Ectodermal cell (in vitro differentiated cells): ENCODE measurements at regions not wholly inside any gene's neighbourhood (a gene's known extent, or its start where the extent isn't known, plus 50 kb on each side); places are given as distances from the start of the nearest gene placed in this dataset.
"Not testable (repeated sequence)": the region's sequence is repeated elsewhere in the genome, so short reads cannot be mapped to it uniquely, and the experiment has no call there.

Source experiments
- H3K27ac ChIP-seq: 2 replicates; pipeline ENCODE4 v1.7.0; 2013; ENCODE audit warnings: mild to moderate bottlenecking, low read depth, low read length; ENCODE audit not compliant: insufficient read depth, poor library complexity, severe bottlenecking
- H3K27me3 ChIP-seq: 2 replicates; pipeline ENCODE4 v1.7.0; 2013; ENCODE audit warnings: mild to moderate bottlenecking, low read length; ENCODE audit not compliant: insufficient read depth, control insufficient read depth, poor library complexity, severe bottlenecking
- H3K36me3 ChIP-seq: one replicate; pipeline ENCODE4 v1.7.0; 2013; ENCODE audit warnings: low read length; ENCODE audit not compliant: control insufficient read depth, insufficient read depth
- H3K4me1 ChIP-seq: one replicate; pipeline ENCODE4 v1.7.0; 2013; ENCODE audit warnings: low read length; ENCODE audit not compliant: control insufficient read depth, insufficient read depth
- H3K4me3 ChIP-seq: 2 replicates; pipeline ENCODE4 v1.7.0; 2013; ENCODE audit warnings: low read depth, low read length, control low read depth; ENCODE audit not compliant: insufficient read depth
- H3K9me3 ChIP-seq: 2 replicates; pipeline ENCODE4 v1.7.0; 2013; ENCODE audit warnings: mild to moderate bottlenecking, low read length, moderate library complexity; ENCODE audit not compliant: control insufficient read depth
- WGBS, 2 experiments: methylation state at CpG; one replicate each; pipeline ENCODE4 v1.1.7; 2013; ENCODE audit warnings: missing lambda C conversion rate in 2 of 2; 5-methylcytosine and 5-hydroxymethylcytosine counted together

DNA sequence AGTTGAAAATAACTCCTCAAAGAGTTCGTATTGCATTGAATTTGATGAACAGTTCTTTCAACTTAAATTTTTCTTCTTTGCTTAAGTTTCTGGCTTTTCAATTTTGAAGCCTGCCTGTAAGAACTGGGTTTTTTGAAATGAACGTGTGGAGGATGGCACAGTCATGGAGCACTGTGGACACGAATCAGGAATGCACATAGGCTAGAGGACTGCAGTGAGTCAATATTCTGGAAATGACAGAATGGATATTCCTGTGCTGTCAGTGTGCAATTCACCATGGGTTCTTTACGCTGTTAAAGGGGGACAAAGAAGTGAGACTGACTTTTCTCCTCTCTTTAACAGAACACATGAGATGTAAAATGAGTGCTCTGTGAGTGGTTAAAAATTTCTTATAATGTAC is 368.0 kb upstream of the AGA start:
- 95% methylated on average over 4 of the region's 4 CpGs for WGBS, 2 experiments
- Histone ChIP-seq H3K9me3 (no peaks in the 10 kb centered on the region), H3K36me3 (no peaks in the 10 kb centered on the region), H3K4me1 (no peaks in the 10 kb centered on the region), H3K27ac (no peak overlapping the region), H3K4me3 (no peak overlapping the region), H3K27me3 (no peaks in the 10 kb centered on the region)

DNA sequence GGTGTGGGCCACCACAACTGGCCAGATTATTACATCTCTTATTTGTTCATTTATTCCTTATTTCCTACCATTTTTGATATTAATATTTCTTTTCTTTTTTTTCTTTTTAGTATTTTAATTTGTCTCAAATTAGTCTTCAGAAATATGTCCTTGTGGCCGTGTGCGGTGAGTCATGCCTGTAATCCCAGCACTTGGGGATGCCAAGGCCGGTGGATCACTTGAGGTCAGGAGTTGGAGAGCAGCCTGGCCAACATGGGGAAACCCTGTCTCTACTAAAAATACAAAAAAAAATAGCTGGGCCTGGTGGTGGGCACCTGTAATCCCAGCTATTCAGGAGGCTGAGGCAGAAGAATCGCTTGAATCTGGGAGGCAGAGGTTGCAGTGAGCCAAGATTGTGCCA is 376.2 kb upstream of the AGA start:
- H3K27me3 ChIP-seq, H3K4me3 ChIP-seq, H3K4me1 ChIP-seq, H3K9me3 ChIP-seq, H3K27ac ChIP-seq, H3K36me3 ChIP-seq: not testable (repeated sequence)
- WGBS, 2 experiments = 94% methylated on average over 4 of the region's 4 CpGs

GRCh38 chr4:177826973-177827372 is 384.7 kb upstream of the AGA start:
- H3K27me3 ChIP-seq = no peaks in the 10 kb centered on the region
- no peaks in the 10 kb centered on the region for H3K9me3 ChIP-seq
- H3K36me3 ChIP-seq = no peaks in the 10 kb centered on the region
- H3K4me3 ChIP-seq = no peak overlapping the region
- H3K4me1 ChIP-seq = no peaks in the 10 kb centered on the region
- 64 to 67% methylated on average over 1 of the region's 1 CpG for WGBS, 2 experiments
- H3K27ac ChIP-seq = no peak overlapping the region

DNA sequence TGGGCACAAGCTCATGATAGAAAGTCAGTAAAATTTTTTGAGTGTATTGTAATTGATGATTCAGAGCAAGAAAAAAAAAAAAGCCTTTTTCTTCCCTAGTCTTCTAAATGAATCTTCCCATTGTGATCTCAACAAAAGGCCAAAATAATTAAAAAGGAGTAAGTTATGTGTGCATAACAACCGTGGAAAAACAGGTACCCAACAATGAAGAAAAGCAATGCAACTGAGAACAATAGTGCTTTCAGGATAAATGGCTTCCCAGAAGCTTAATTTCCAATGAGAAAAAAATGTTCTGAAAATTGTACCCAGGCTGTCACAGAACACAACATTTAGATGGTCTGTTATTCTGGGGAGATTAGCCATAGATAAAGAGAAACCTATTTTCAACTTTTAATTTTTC is 399.0 kb upstream of the AGA start:
- H3K9me3 ChIP-seq = no peaks in the 10 kb centered on the region
- H3K4me3 ChIP-seq = no peak overlapping the region
- no peak overlapping the region for H3K27ac ChIP-seq
- peaks cover 5% of the 10 kb centered on the region for H3K4me1 ChIP-seq
- WGBS, 2 experiments = 25 to 40% methylated on average over 1 of the region's 1 CpG
- no peaks in the 10 kb centered on the region for H3K36me3 ChIP-seq
- H3K27me3 ChIP-seq = no peaks in the 10 kb centered on the region

DNA sequence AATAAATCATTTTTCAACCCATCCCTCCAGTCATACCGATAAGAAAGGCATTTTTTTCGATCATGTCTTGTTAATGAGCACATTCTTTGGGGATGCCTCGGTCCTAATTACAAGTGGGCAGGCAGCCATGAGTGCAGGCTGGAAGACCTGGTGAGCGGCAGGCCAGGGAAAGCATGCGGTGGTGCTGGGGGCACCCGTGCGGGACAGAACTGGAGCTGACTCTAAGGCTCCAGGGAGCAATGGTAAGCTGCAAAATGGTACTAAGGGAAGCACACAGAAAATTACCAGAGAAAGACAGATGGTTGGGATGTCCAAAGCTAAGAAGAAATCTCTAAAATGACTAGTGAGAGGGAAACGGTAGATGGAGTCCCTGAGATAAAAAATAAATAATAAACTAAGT is 411.0 kb upstream of the AGA start:
- 95 to 97% methylated on average over 8 of the region's 8 CpGs for WGBS, 2 experiments
- H3K27me3 ChIP-seq = no peaks in the 10 kb centered on the region

DNA sequence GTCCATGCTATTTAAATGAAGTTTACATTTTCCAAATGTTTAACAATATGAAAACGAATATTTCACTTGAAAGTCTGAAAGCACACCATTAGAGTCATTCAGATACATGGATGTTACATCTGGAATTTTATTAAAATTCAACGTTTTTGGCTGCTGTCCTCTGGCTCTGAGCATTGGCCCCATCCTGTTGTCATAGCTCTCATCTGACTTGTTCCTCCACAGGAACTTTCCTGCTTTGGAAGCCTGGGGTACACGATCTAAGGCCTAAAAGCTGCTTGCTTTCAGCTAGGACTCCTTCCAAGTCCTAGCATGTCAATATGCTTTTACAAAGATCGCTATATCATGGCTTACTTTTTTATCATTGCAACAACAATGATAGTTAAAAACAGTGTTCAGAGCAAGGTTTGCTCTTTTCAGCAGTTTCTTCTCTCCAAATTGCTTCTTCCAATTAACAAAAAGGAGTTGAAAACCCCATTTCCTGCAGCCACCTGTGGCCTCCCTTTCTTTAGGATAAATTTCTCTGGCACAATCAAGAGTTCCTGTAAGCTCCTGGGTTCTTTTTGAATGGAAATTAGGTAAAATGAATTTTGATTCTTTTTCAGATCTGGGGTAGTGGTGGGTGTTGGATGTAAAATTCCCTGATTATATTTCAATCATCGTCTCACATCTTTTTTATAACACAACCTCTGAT is 413.4 kb upstream of the AGA start:
- H3K9me3 ChIP-seq = no peaks in the 10 kb centered on the region
- no peaks in the 10 kb centered on the region for H3K36me3 ChIP-seq
- 69% methylated on average over 4 to 5 of the region's 5 CpGs for WGBS, 2 experiments
- H3K27me3 ChIP-seq = no peaks in the 10 kb centered on the region
- H3K4me3 ChIP-seq = no peak overlapping the region
- no peaks in the 10 kb centered on the region for H3K4me1 ChIP-seq
- no peak overlapping the region for H3K27ac ChIP-seq

More for the DNA sequence above, 411.0 kb upstream of the AGA start:
- Histone ChIP-seq H3K27ac (no peak overlapping the region), H3K36me3 (no peaks in the 10 kb centered on the region), H3K4me3 (no peak overlapping the region), H3K9me3 (no peaks in the 10 kb centered on the region), H3K4me1 (no peaks in the 10 kb centered on the region)

GRCh38 chr4:177860171-177860570 is 417.9 kb upstream of the AGA start:
- no peaks in the 10 kb centered on the region for H3K27me3 ChIP-seq
- no peaks in the 10 kb centered on the region for H3K9me3 ChIP-seq
- H3K4me1 ChIP-seq = no peaks in the 10 kb centered on the region
- H3K36me3 ChIP-seq = no peaks in the 10 kb centered on the region
- H3K27ac ChIP-seq = no peak overlapping the region
- H3K4me3 ChIP-seq = no peak overlapping the region

- WGBS, 2 experiments = 95 to 97% methylated on average over 18 of the region's 18 CpGs
- no peaks in the 10 kb centered on the region for H3K4me1 ChIP-seq
- no peaks in the 10 kb centered on the region for H3K9me3 ChIP-seq
Observed at GRCh38 chr4:177861551-177862094, 419.4 kb upstream of the AGA start.

DNA sequence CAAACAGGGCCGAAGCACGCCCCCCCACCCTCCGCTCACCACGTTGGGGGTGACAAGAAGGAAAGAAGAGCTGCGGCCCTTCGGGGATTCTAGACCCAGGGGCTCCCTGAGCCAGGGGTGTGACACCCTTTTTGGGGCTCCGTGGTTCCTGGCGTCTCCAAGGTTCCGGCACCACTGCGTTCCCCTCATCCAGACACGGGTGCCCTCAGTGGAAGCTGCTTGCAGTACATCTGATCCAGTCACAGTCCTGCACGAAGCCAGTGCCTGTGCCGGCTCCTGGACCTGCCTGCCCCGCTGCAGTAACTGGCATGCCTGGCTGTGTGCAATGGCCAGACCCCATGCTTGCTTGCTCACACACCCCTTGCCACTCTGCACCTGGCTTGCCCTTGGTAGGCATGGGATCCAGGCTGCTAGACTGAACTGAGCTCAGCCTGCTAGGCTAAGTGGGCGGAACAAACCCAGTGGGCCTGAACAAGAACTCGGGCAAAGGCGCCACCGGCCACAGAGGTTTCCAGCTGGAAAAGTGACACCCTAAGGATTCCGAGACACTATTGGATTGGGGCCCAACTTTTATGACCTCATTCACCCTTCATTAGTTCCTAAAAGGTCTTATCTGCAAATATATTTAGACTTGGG is 420.4 kb upstream of the AGA start:
- 94 to 95% methylated on average over 19 of the region's 19 CpGs for WGBS, 2 experiments
- Histone ChIP-seq H3K4me1 (no peaks in the 10 kb centered on the region), H3K4me3 (no peak overlapping the region)

More at GRCh38 chr4:177861551-177862094, 419.4 kb upstream of the AGA start:
- no peak overlapping the region for H3K27ac ChIP-seq
- no peak overlapping the region for H3K4me3 ChIP-seq
- no peaks in the 10 kb centered on the region for H3K36me3 ChIP-seq
- no peaks in the 10 kb centered on the region for H3K27me3 ChIP-seq

DNA sequence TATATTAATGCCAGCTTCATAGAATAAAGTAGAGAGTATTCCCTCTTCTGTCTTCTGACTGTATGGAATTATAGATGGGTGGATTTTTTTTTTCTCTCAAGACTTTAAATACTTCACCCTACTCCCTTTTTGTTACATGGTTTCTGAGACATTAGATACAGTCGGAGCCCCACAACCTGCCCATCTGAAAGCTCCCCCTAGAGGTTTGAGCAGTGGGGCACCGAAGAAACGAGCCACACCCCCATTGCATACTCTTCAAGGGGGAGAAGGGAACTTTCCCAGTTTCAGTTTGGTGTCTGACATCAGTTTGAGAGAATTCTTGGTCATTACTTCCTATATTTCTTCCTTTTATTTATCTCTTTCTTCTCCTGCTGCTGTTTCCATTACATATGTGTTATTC is 437.6 kb upstream of the AGA start:
- no peaks in the 10 kb centered on the region for H3K27me3 ChIP-seq
- WGBS, 2 experiments = 67% methylated on average over 1 to 3 of the region's 3 CpGs
- no peaks in the 10 kb centered on the region for H3K36me3 ChIP-seq
- H3K4me1 ChIP-seq = no peaks in the 10 kb centered on the region
- H3K4me3 ChIP-seq = no peak overlapping the region
- H3K9me3 ChIP-seq = no peaks in the 10 kb centered on the region
- H3K27ac ChIP-seq = no peak overlapping the region

More for the DNA sequence above, 420.4 kb upstream of the AGA start:
- Histone ChIP-seq H3K36me3 (no peaks in the 10 kb centered on the region), H3K9me3 (no peaks in the 10 kb centered on the region), H3K27me3 (no peaks in the 10 kb centered on the region), H3K27ac (no peak overlapping the region)
